PC-9 (cell line): ENCODE measurements at regions not wholly inside any gene's neighbourhood (a gene's known extent, or its start where the extent isn't known, plus 50 kb on each side); places are given as distances from the start of the nearest gene placed in this dataset.

Source experiments
- CTCF ChIP-seq: fragments of 200-600 bp; sonication (generic); conservative IDR thresholded peaks from 2 replicates; pipeline ENCODE4 v1.6.1; 2017; ENCODE audit warnings: mixed run types, antibody characterized with exemption, mild to moderate bottlenecking, moderate library complexity
- EZH2 ChIP-seq: fragments of 200-600 bp; sonication (generic); IDR thresholded peaks from 2 replicates; pipeline ENCODE4 v1.8.0; 2017; ENCODE audit warnings: antibody characterized with exemption, low read depth

GRCh38 chr6:112525749-112526148 is 178.6 kb downstream of the RFPL4B start:
- TF ChIP-seq CTCF (no peak), EZH2 (no peak)
